Gastroesophageal sphincter (tissue), 3 donors: ENCODE measurements at regions not wholly inside any gene's neighbourhood (a gene's known extent, or its start where the extent isn't known, plus 50 kb on each side); places are given as distances from the start of the nearest gene placed in this dataset.

Experiments used
- CTCF ChIP-seq, 4 experiments: fragments of 200-600 bp in 2 of 4; fragments of 450-650 bp in 2 of 4; sonication (generic) in 1 of 4; IDR thresholded peaks; one replicate each; pipeline ENCODE4 v1.5.1; 2017 to 2019; ENCODE audit warnings: antibody characterized with exemption in 4 of 4, mild to moderate bottlenecking in 2 of 4, moderate library complexity in 2 of 4
- POLR2A ChIP-seq, 2 donors: fragments of 450-650 bp; IDR thresholded peaks; one replicate each; pipeline ENCODE4 v1.6.1; 2017; ENCODE audit warnings: antibody characterized with exemption in 2 of 2, mild to moderate bottlenecking in 2 of 2, moderate library complexity in 1 of 2
- POLR2AphosphoS5 ChIP-seq: sonication (generic); formaldehyde crosslinking; IDR thresholded peaks from one replicate; pipeline ENCODE4 v1.6.1; 2017; ENCODE audit warnings: antibody characterized with exemption

GRCh38 chr1:185497177-185497576, 180.1 kb upstream of the IVNS1ABP start:
- TF ChIP-seq CTCF (IDR thresholded peaks at IDR 0.05) = no peak
- no peak for TF ChIP-seq POLR2AphosphoS5
- TF ChIP-seq POLR2A (IDR thresholded peaks at IDR 0.05) = no peak
